ENCODE measurements at regions not wholly inside any gene's neighbourhood (a gene's known extent, or its start where the extent isn't known, plus 50 kb on each side); places are given as distances from the start of the nearest gene placed in this dataset.

- TF ChIP-seq REST (tag by site-specific recombination; IDR thresholded peaks at IDR 0.05), result no peak
- no peak for TF ChIP-seq CTCF (tag by site-specific recombination; IDR thresholded peaks at IDR 0.05)
- TF ChIP-seq ZNF121 (tag by site-specific recombination; IDR thresholded peaks at IDR 0.05), result no peak
- TF ChIP-seq ZNF600 (tag by site-specific recombination; IDR thresholded peaks at IDR 0.05), result no peak
- TF ChIP-seq ZNF585B (tag by site-specific recombination; IDR thresholded peaks at IDR 0.05), result no peak
- no peak for TF ChIP-seq ZNF639 (tag by site-specific recombination; IDR thresholded peaks at IDR 0.05)
- no peak for TF ChIP-seq ZNF623 (tag by site-specific recombination; IDR thresholded peaks at IDR 0.05)
- no peak for TF ChIP-seq FEZF1 (tag by site-specific recombination; IDR thresholded peaks at IDR 0.05)
- TF ChIP-seq ZNF394 (tag by site-specific recombination; IDR thresholded peaks at IDR 0.05; ENCODE audit: borderline replicate concordance), result no peak
- no peak for TF ChIP-seq KLF9 (tag by site-specific recombination; IDR thresholded peaks at IDR 0.05; ENCODE audit: low read depth)
- no peak for TF ChIP-seq PBX3 (CRISPR knock-in tag; IDR thresholded peaks at IDR 0.05)
- no peak for TF ChIP-seq ZNF266 (tag by site-specific recombination; IDR thresholded peaks at IDR 0.05; ENCODE audit: low read depth)
- TF ChIP-seq ZBTB44 (tag by site-specific recombination; IDR thresholded peaks at IDR 0.05), result no peak
These were observed 84.6 kb upstream of the IRF2 start for GRCh38 chr4:184558996-184559395.

Data from HEK293 (cell line).